Mesenchymal stem cell (in vitro differentiated cells and primary cell): ENCODE measurements at regions not wholly inside any gene's neighbourhood (a gene's known extent, or its start where the extent isn't known, plus 50 kb on each side); places are given as distances from the start of the nearest gene placed in this dataset.

Experiments used
- DNase-seq: peaks from one replicate; pipeline ENCODE4 v3.0.0-alpha.2; 2013
- H2AFZ ChIP-seq: one replicate; pipeline ENCODE4 v1.6.1; 2013; ENCODE audit warnings: low read depth, mild to moderate bottlenecking, control low read depth, inconsistent platforms, low read length, moderate library complexity
- H2AK5ac ChIP-seq: 2 replicates; pipeline ENCODE4 v1.6.1; 2013; ENCODE audit warnings: low read length, moderate library complexity, mild to moderate bottlenecking, inconsistent platforms; ENCODE audit not compliant: severe bottlenecking
- H2BK120ac ChIP-seq: one replicate; pipeline ENCODE4 v1.6.1; 2013; ENCODE audit warnings: low read depth, mild to moderate bottlenecking, inconsistent platforms, low read length, moderate library complexity
- H2BK12ac ChIP-seq, 2 experiments: one replicate each; pipeline ENCODE4 v1.6.1; 2013; ENCODE audit warnings: inconsistent platforms in 2 of 2, low read length in 2 of 2, mild to moderate bottlenecking in 2 of 2, moderate library complexity in 2 of 2, control low read depth in 1 of 2
- H2BK15ac ChIP-seq: one replicate; pipeline ENCODE4 v1.6.1; 2013; ENCODE audit warnings: mild to moderate bottlenecking, low read depth, inconsistent platforms; ENCODE audit not compliant: poor library complexity, severe bottlenecking
- H2BK5ac ChIP-seq: 2 replicates; pipeline ENCODE4 v1.6.1; 2013; ENCODE audit warnings: low read depth, mild to moderate bottlenecking, low read length, control low read depth, inconsistent platforms; ENCODE audit not compliant: poor library complexity, severe bottlenecking
- H3K14ac ChIP-seq, 2 experiments: one replicate each; pipeline ENCODE4 v1.6.1; 2013; ENCODE audit warnings: inconsistent platforms in 2 of 2, low read length in 2 of 2, control low read depth in 1 of 2, mild to moderate bottlenecking in 1 of 2, moderate library complexity in 1 of 2
- H3K18ac ChIP-seq, 2 experiments: one replicate each; pipeline ENCODE4 v1.6.1; 2013; ENCODE audit warnings: inconsistent platforms in 2 of 2, low read length in 2 of 2, control low read depth in 1 of 2, low read depth in 1 of 2, mild to moderate bottlenecking in 1 of 2
- H3K23ac ChIP-seq, 2 experiments: one replicate each; pipeline ENCODE4 v1.6.1; 2013; ENCODE audit warnings: inconsistent platforms in 2 of 2, low read length in 2 of 2, mild to moderate bottlenecking in 2 of 2, moderate library complexity in 2 of 2, control low read depth in 1 of 2
- H3K27ac ChIP-seq: 2 replicates; pipeline ENCODE4 v1.5.1; 2013; ENCODE audit warnings: mild to moderate bottlenecking, moderate library complexity, low read length, control low read depth, inconsistent platforms; ENCODE audit not compliant: poor library complexity, severe bottlenecking
- H3K27me3 ChIP-seq, 2 experiments: 2 replicates each; pipeline versions ENCODE4 v1.6.1 to v1.7.0; 2013; ENCODE audit warnings: low read length in 2 of 2, mild to moderate bottlenecking in 2 of 2, moderate library complexity in 2 of 2, control low read depth in 1 of 2, inconsistent platforms in 1 of 2; ENCODE audit not compliant: control insufficient read depth in 1 of 2, insufficient read depth in 1 of 2
- H3K36me3 ChIP-seq, 2 experiments: 2 replicates each; pipeline versions ENCODE4 v1.6.1 to v1.7.0; 2013; ENCODE audit warnings: low read length in 2 of 2, control low read depth in 1 of 2, inconsistent platforms in 1 of 2, low read depth in 1 of 2, mild to moderate bottlenecking in 1 of 2; ENCODE audit not compliant: insufficient read depth in 2 of 2, control insufficient read depth in 1 of 2
- H3K4ac ChIP-seq, 2 experiments: one replicate each; pipeline ENCODE4 v1.6.1; 2013; ENCODE audit warnings: inconsistent platforms in 2 of 2, low read length in 2 of 2, mild to moderate bottlenecking in 2 of 2, moderate library complexity in 2 of 2, control low read depth in 1 of 2, low read depth in 1 of 2
- H3K4me1 ChIP-seq: 2 replicates; pipeline ENCODE4 v1.6.1; 2013; ENCODE audit warnings: low read depth, low read length, control low read depth; ENCODE audit not compliant: control insufficient read depth, insufficient read depth
- H3K4me2 ChIP-seq: 2 replicates; pipeline ENCODE4 v1.6.1; 2013; ENCODE audit warnings: low read length, mild to moderate bottlenecking, inconsistent platforms; ENCODE audit not compliant: poor library complexity, severe bottlenecking
- H3K4me3 ChIP-seq, 2 experiments: 2 replicates each; pipeline versions ENCODE4 v1.5.1 to v1.7.0; 2013; ENCODE audit warnings: low read length in 2 of 2, mild to moderate bottlenecking in 2 of 2, control low read depth in 1 of 2, low read depth in 1 of 2; ENCODE audit not compliant: insufficient read depth in 1 of 2
- H3K79me1 ChIP-seq: replicated peaks from 2 replicates; pipeline ENCODE4 v1.6.1; 2013; ENCODE audit warnings: mild to moderate bottlenecking, control low read depth, low read length, inconsistent platforms; ENCODE audit not compliant: poor library complexity, severe bottlenecking
- H3K9ac ChIP-seq: 2 replicates; pipeline ENCODE4 v1.7.0; 2013; ENCODE audit warnings: mild to moderate bottlenecking, low read length, moderate library complexity
- H3K9me3 ChIP-seq: 2 replicates; pipeline ENCODE4 v1.7.0; 2013; ENCODE audit warnings: mild to moderate bottlenecking, low read length; ENCODE audit not compliant: control insufficient read depth
- H4K8ac ChIP-seq: one replicate; pipeline ENCODE4 v1.6.1; 2013; ENCODE audit warnings: inconsistent platforms, mild to moderate bottlenecking, low read length, moderate library complexity
- H4K91ac ChIP-seq: one replicate; pipeline ENCODE4 v1.6.1; 2013; ENCODE audit warnings: mild to moderate bottlenecking, low read length, inconsistent platforms
- WGBS: methylation state at CpG from one replicate; pipeline ENCODE4 v1.1.7; 2013; ENCODE audit warnings: mixed read lengths; 5-methylcytosine and 5-hydroxymethylcytosine counted together

GRCh38 chr5:18203296-18203695, 569.0 kb downstream of the TAF11L14 start:
- Histone ChIP-seq H3K27me3 (no peaks in the 10 kb centered on the region), H2BK15ac (no peak overlapping the region), H3K27ac (no peak overlapping the region), H3K14ac (no peak overlapping the region), H3K23ac (no peak overlapping the region), H3K9ac (no peak overlapping the region), H3K4ac (no peak overlapping the region), H3K4me2 (no peak overlapping the region), H2BK120ac (no peak overlapping the region), H2AK5ac (no peak overlapping the region), H3K4me3 (no peak overlapping the region), H4K8ac (no peak overlapping the region), H3K36me3 (no peaks in the 10 kb centered on the region), H3K79me1 (no peaks in the 10 kb centered on the region), H2BK5ac (no peak overlapping the region), H4K91ac (no peak overlapping the region), H3K9me3 (peaks cover 6% of the 10 kb centered on the region), H3K4me1 (no peaks in the 10 kb centered on the region), H3K18ac (no peak overlapping the region), H2AFZ (no peak overlapping the region), H2BK12ac (no peak overlapping the region)
- DNase-seq = no peak
- no CpG with 5 or more reads among the region's 1 CpG for WGBS

- no peaks in the 10 kb centered on the region for H3K36me3 ChIP-seq
- no peak overlapping the region for H3K18ac ChIP-seq
- H3K9ac ChIP-seq = no peak overlapping the region
- no peaks in the 10 kb centered on the region for H3K27me3 ChIP-seq
- no peak overlapping the region for H2BK15ac ChIP-seq
- H2BK120ac ChIP-seq = no peak overlapping the region
- no peak overlapping the region for H2BK12ac ChIP-seq
- no peak for DNase-seq
- no peak overlapping the region for H3K23ac ChIP-seq
- no peak overlapping the region for H3K4ac ChIP-seq
- H4K8ac ChIP-seq = no peak overlapping the region
- no peaks in the 10 kb centered on the region for H3K4me1 ChIP-seq
- no peak overlapping the region for H2AK5ac ChIP-seq
- no peak overlapping the region for H3K4me2 ChIP-seq
- no peak overlapping the region for H4K91ac ChIP-seq
- H2BK5ac ChIP-seq = no peak overlapping the region
- H3K4me3 ChIP-seq = no peak overlapping the region
- peaks cover 9% of the 10 kb centered on the region for H3K9me3 ChIP-seq
- H3K27ac ChIP-seq = no peak overlapping the region
- H2AFZ ChIP-seq = no peak overlapping the region
- H3K79me1 ChIP-seq = no peaks in the 10 kb centered on the region
- WGBS = 54% methylated on average over 3 of the region's 4 CpGs
- H3K14ac ChIP-seq = no peak overlapping the region
Observed at GRCh38 chr5:18213666-18214065, 579.4 kb downstream of the TAF11L14 start.

- Histone ChIP-seq H3K4me1 (no peaks in the 10 kb centered on the region), H3K4ac (no peak overlapping the region), H2BK12ac (no peak overlapping the region), H4K8ac (no peak overlapping the region), H4K91ac (no peak overlapping the region), H2BK120ac (no peak overlapping the region), H3K14ac (no peak overlapping the region), H2AK5ac (no peak overlapping the region), H3K36me3 (no peaks in the 10 kb centered on the region), H2BK5ac (no peak overlapping the region), H3K18ac (no peak overlapping the region), H3K4me2 (no peak overlapping the region), H3K23ac (no peak overlapping the region), H2AFZ (no peak overlapping the region), H3K27me3 (no peaks in the 10 kb centered on the region), H3K9ac (no peak overlapping the region), H3K79me1 (no peaks in the 10 kb centered on the region), H3K4me3 (no peak overlapping the region), H3K9me3 (peaks cover 8% of the 10 kb centered on the region), H2BK15ac (no peak overlapping the region), H3K27ac (no peak overlapping the region)
- no peak for DNase-seq
- 30% methylated on average over 1 of the region's 1 CpG for WGBS
Observed at GRCh38 chr5:18216016-18216415, 581.8 kb downstream of the TAF11L14 start.

GRCh38 chr5:18216729-18217128, 582.5 kb downstream of the TAF11L14 start:
- H2BK12ac ChIP-seq = no peak overlapping the region
- no peak overlapping the region for H3K18ac ChIP-seq
- H3K9ac ChIP-seq = no peak overlapping the region

More at GRCh38 chr5:18216729-18217128, 582.5 kb downstream of the TAF11L14 start:
- Histone ChIP-seq H3K9me3 (peaks cover 6% of the 10 kb centered on the region), H3K14ac (no peak overlapping the region), H2BK120ac (no peak overlapping the region), H4K8ac (no peak overlapping the region), H3K27me3 (no peaks in the 10 kb centered on the region), H3K4me3 (no peak overlapping the region), H3K4ac (no peak overlapping the region), H2AK5ac (no peak overlapping the region), H2AFZ (no peak overlapping the region), H3K23ac (no peak overlapping the region), H3K4me2 (no peak overlapping the region), H3K79me1 (no peaks in the 10 kb centered on the region), H3K27ac (no peak overlapping the region), H3K36me3 (no peaks in the 10 kb centered on the region), H2BK15ac (no peak overlapping the region), H2BK5ac (no peak overlapping the region), H4K91ac (no peak overlapping the region), H3K4me1 (no peaks in the 10 kb centered on the region)
- 74% methylated on average over 3 of the region's 3 CpGs for WGBS
- DNase-seq = no peak
